Uterus (tissue), 2 donors: ENCODE measurements at regions not wholly inside any gene's neighbourhood (a gene's known extent, or its start where the extent isn't known, plus 50 kb on each side); places are given as distances from the start of the nearest gene placed in this dataset.

Experiments used
- POLR2A ChIP-seq, 2 donors: fragments of 450-650 bp; IDR thresholded peaks; one replicate each; pipeline ENCODE4 v1.6.1; 2016; ENCODE audit warnings: antibody characterized with exemption in 2 of 2, mild to moderate bottlenecking in 1 of 2, moderate library complexity in 1 of 2
- TF ChIP-seq, protein P1 (sequence below), 4 experiments: fragments of 200-600 bp in 2 of 4; fragments of 450-650 bp in 2 of 4; sonication (generic) in 2 of 4; IDR thresholded peaks; one replicate each; pipeline ENCODE4 v1.5.1; 2016 to 2019; ENCODE audit warnings: antibody characterized with exemption in 4 of 4, mild to moderate bottlenecking in 2 of 4, moderate library complexity in 1 of 4

GRCh38 chr1:87404296-87404695 lies 75.6 kb downstream of the LMO4 start:
- TF ChIP-seq, protein P1, sequence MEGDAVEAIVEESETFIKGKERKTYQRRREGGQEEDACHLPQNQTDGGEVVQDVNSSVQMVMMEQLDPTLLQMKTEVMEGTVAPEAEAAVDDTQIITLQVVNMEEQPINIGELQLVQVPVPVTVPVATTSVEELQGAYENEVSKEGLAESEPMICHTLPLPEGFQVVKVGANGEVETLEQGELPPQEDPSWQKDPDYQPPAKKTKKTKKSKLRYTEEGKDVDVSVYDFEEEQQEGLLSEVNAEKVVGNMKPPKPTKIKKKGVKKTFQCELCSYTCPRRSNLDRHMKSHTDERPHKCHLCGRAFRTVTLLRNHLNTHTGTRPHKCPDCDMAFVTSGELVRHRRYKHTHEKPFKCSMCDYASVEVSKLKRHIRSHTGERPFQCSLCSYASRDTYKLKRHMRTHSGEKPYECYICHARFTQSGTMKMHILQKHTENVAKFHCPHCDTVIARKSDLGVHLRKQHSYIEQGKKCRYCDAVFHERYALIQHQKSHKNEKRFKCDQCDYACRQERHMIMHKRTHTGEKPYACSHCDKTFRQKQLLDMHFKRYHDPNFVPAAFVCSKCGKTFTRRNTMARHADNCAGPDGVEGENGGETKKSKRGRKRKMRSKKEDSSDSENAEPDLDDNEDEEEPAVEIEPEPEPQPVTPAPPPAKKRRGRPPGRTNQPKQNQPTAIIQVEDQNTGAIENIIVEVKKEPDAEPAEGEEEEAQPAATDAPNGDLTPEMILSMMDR (IDR thresholded peaks at IDR 0.05) = no peak
- TF ChIP-seq POLR2A (IDR thresholded peaks at IDR 0.05) = no peak
